HG03354 (cell line): ENCODE measurements at regions not wholly inside any gene's neighbourhood (a gene's known extent, or its start where the extent isn't known, plus 50 kb on each side); places are given as distances from the start of the nearest gene placed in this dataset.
"Not testable (repeated sequence)": the region's sequence is repeated elsewhere in the genome, so short reads cannot be mapped to it uniquely, and the experiment has no call there.

ENCODE experiments used
- ATAC-seq: cut with Tn5 transposase; IDR thresholded peaks from one replicate; pipeline ENCODE4 v1.9.1; 2021; ENCODE audit warnings: mild to moderate bottlenecking; ENCODE audit not compliant: unreplicated experiment, poor library complexity, severe bottlenecking

- not testable (repeated sequence) for ATAC-seq
These were observed 1095.2 kb downstream of the RPIA start for GRCh38 chr2:89786642-89787041.

DNA sequence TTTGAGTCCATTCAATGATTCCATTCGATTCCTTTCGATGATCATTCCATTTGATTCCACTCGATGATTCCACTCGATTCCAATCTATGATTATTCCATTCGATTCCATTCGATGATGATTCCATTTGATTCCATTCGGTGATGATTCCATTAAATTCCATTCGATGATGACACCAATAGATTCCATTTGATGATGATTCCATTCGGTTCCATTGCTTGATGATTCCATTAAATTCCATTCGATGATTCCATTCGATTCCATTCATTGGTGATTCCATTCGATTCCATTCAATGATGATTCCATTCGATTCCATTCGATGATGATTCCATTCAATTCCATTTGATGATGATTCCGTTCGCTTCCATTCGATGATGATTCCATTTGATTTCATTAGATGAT is 1104.1 kb downstream of the RPIA start:
- not testable (repeated sequence) for ATAC-seq

GRCh38 chr2:89797320-89798038 is 1106.0 kb downstream of the RPIA start:
- no peak for ATAC-seq

- ATAC-seq: not testable (repeated sequence)
These were observed 1109.7 kb downstream of the RPIA start for GRCh38 chr2:89801207-89801606.

GRCh38 chr2:89806363-89806762 is 1114.9 kb downstream of the RPIA start:
- ATAC-seq: not testable (repeated sequence)

DNA sequence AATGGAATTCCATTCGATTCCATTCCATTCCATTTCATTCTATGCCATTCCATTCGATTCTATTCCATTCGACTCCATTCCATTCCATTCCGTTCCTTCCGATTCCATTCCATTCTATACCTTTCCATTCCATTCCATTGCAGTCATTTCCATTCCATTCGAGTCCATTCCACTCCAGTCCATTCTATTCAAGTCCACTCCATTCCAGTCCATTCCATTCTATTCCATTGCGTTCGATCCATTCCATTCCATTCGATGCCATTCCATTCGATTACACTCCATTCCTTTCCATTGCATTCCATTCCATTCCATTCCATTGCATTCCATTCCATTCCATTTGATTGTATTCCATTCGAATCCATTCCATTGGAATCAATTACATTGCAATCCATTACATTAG is 1119.8 kb downstream of the RPIA start:
- no peak for ATAC-seq

- not testable (repeated sequence) for ATAC-seq
These were observed 1120.4 kb downstream of the RPIA start for GRCh38 chr2:89811910-89812309.

DNA sequence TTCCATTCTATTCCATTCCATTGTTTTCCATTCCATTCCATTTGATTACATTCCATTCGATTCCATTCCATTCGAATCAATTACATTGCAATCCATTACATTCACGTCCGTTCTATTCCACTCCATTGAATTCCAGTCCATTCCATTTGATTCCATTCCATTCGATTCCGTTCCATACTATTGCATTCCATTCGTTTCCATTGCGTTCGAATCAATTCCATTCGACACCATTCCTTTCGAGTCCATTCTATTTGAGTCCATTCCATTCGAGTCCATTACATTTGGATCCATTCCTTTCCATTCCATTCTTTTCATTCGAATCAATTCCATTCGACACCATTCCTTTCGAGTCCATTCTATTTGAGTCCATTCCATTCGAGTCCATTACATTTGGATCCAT is 1122.9 kb downstream of the RPIA start:
- ATAC-seq: not testable (repeated sequence)

DNA sequence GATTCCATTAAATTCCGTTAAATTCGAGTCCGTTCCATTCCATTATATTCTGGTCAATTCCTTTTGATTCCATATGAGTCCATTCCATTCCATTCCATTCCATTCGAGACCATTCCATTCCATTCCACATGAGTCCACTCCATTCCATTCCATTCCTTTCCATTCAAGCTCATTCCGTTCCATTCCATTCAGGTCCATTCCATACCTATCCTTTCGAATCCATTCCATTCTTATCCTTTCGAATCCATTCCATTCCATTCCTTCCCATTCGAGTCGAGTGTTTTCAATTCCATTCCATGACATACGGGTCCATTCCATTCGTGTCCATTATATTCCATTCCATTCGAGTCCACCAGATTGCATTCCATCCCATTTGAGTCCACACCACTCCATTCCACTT is 1127.4 kb downstream of the RPIA start:
- no peak for ATAC-seq

DNA sequence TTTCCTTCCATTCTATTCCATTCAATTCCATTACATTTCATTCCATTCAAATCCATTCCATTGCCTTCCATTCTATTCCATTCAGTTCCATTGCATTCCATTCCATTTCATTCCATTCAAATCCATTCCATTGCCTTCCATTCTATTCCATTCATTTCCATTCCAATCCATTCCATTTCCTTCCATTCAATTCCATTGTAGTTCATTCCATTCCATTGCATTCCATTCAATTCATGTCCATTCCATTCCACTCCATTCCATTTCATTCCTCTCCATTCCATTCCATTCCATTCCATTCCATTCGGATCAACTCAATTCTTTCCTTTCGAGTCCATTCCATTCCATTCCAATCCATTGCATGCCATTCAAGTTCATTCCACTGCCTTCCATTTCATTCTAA is 1128.3 kb downstream of the RPIA start:
- no peak for ATAC-seq

GRCh38 chr2:89820248-89820647 is 1128.8 kb downstream of the RPIA start:
- ATAC-seq: no peak

- no peak for ATAC-seq
These were observed 1130.0 kb downstream of the RPIA start for GRCh38 chr2:89821455-89821945.

DNA sequence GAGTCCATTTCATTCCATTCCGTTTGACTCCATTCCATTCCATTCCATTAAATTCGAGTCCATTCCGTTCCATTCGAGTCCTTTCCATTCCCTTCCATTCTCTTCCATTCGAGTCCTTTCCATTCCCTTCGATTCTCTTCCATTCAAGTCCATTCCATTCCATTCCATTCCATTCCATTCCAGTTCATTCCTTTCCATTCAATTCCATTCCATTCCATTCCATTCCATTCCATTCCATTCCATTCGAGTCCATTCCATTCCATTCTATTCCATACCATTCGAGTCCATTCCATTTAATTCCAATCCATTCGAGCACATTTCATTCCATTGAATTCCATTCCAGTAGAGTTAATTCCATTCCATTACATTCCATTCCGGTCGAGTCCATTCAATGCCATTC is 1130.9 kb downstream of the RPIA start:
- not testable (repeated sequence) for ATAC-seq

- no peak for ATAC-seq
These were observed 1132.1 kb downstream of the RPIA start for GRCh38 chr2:89823556-89823955.

DNA sequence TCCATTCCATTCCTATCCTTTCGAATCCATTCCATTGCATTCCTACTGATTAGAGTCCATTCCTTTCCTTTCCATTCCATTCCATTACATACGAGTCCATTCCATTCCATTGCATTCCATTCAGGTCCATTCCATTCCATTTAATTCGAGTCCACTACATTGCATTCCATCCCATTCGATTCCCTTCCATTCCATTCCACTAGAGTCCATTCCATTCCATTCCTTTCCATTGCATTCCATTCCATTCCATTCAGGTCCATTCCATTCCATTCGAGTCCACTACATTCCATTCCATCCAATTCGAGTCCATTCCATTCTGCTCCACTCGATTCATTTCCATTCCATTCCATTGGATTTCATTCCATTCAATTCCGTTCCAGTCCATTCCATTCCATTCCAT is 1133.6 kb downstream of the RPIA start:
- ATAC-seq: no peak

GRCh38 chr2:89826741-89827140 is 1135.3 kb downstream of the RPIA start:
- ATAC-seq: not testable (repeated sequence)

DNA sequence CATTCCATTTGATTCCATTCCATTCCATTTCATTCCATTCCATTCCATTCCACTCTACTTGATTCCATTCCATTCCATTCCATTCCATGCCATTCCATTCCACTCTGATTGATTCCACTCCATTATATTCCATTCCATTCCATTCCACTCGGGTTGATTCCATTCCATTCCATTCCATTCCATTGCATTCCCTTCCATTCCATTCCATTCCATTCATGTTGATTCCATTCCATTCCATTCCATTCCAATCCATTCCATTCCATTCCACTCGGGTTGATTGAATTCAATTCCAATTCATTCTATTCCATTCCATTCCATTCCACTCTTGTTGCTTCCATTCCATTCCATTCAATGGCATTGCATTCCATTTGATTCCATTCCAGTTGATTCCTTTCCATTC is 1136.4 kb downstream of the RPIA start:
- ATAC-seq: not testable (repeated sequence)

- ATAC-seq: not testable (repeated sequence)
These were observed 1136.9 kb downstream of the RPIA start for GRCh38 chr2:89828416-89828815.

DNA sequence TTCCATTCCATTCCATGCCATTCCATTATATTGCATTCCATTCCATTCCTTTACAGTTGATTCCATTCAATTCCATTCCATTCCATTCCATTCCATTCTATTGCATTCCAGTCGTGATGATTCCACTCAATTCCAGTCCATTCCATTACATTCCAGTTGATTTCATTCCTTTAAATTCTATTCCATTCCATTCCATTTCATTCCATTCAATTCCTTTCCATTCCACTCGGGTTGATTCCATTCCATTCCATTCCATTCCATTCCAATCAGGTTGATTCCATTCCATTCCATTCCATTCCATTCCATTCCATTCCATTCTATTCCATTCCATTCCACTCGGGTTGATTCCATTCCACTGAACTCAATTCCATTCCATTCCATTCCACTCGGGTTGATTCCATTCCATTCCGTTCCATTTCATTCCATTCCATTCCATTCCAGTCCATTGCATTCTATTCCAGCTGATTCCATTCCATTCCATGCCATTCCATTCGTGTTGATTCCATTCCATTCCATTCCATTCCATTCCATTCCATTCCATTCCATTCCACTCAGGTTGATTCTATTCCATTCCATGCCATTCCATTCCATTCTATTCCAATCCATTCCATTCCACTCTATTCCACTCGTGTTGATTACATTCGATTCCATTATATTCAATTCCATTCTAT is 1137.6 kb downstream of the RPIA start:
- peak; percentile 34 for ATAC-seq

DNA sequence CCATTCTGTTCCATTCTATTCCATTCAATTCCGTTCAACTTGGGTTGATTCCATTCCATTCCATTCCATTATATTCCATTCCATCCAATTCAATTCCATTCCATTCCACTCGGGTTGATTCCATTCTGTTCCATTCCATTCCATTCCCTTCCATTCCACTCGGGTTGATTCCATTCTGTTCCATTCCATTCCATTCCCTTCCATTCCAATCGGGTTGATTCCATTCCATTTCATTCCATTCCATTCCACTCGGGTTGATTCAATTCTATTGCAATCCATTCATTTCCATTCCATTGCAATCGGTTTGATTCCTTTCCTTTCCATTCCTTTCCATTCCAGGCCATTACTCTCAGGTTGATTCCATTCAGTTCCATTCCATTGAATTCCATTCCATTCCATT is 1138.4 kb downstream of the RPIA start:
- ATAC-seq: peak; percentile 24
